ENCODE measurements at regions not wholly inside any gene's neighbourhood (a gene's known extent, or its start where the extent isn't known, plus 50 kb on each side); places are given as distances from the start of the nearest gene placed in this dataset.

- DNase-seq (ENCODE audit: low read depth in 2 of 2): no peak
Observed at GRCh38 chr5:174191076-174191475, 145.6 kb downstream of the NSG2 start.

GRCh38 chr5:174191850-174192655 lies 146.5 kb downstream of the NSG2 start:
- DNase-seq (ENCODE audit: low read depth in 2 of 2): no peak

- no peak for DNase-seq (ENCODE audit: low read depth in 2 of 2)
Observed at GRCh38 chr5:174192901-174193300, 147.4 kb downstream of the NSG2 start.

GRCh38 chr5:174195517-174195916 lies 150.0 kb downstream of the NSG2 start:
- no peak for DNase-seq (ENCODE audit: low read depth in 2 of 2)

- DNase-seq (ENCODE audit: low read depth in 2 of 2): no peak
Observed at GRCh38 chr5:174197929-174198328, 152.4 kb downstream of the NSG2 start.

- no peak for DNase-seq (ENCODE audit: low read depth in 2 of 2)
Observed at GRCh38 chr5:174198541-174198940, 153.0 kb downstream of the NSG2 start.

- DNase-seq (ENCODE audit: low read depth in 2 of 2): no peak
Observed at GRCh38 chr5:174202996-174203395, 157.5 kb downstream of the NSG2 start.

- no peak for DNase-seq (ENCODE audit: low read depth in 2 of 2)
Observed at GRCh38 chr5:174204535-174205313, 159.2 kb downstream of the NSG2 start.

- DNase-seq (ENCODE audit: low read depth in 2 of 2): no peak
Observed at GRCh38 chr5:174205939-174206338, 160.4 kb downstream of the NSG2 start.

GRCh38 chr5:174210596-174211276 lies 165.2 kb downstream of the NSG2 start:
- DNase-seq (ENCODE audit: low read depth in 2 of 2): no peak

- DNase-seq (ENCODE audit: low read depth in 2 of 2): no peak
Observed at GRCh38 chr5:174211277-174211626, 165.7 kb downstream of the NSG2 start.

GRCh38 chr5:174217527-174217926 lies 172.0 kb downstream of the NSG2 start:
- no peak for DNase-seq (ENCODE audit: low read depth in 2 of 2)

GRCh38 chr5:174218162-174218561 lies 172.7 kb downstream of the NSG2 start:
- DNase-seq (ENCODE audit: low read depth in 2 of 2): no peak

- DNase-seq (ENCODE audit: low read depth in 2 of 2): no peak
Observed at GRCh38 chr5:174220417-174220816, 174.9 kb downstream of the NSG2 start.

- DNase-seq (ENCODE audit: low read depth in 2 of 2): no peak
Observed at GRCh38 chr5:174221436-174221835, 175.9 kb downstream of the NSG2 start.

- no peak for DNase-seq (ENCODE audit: low read depth in 2 of 2)
Observed at GRCh38 chr5:174221946-174222345, 176.4 kb downstream of the NSG2 start.

GRCh38 chr5:174222891-174223290 lies 177.4 kb downstream of the NSG2 start:
- DNase-seq (ENCODE audit: low read depth in 2 of 2): no peak

GRCh38 chr5:174223355-174223754 lies 177.8 kb downstream of the NSG2 start:
- DNase-seq (ENCODE audit: low read depth in 2 of 2): no peak

GRCh38 chr5:174229068-174229467 lies 183.6 kb downstream of the NSG2 start:
- DNase-seq (ENCODE audit: low read depth in 2 of 2): no peak

GRCh38 chr5:174229514-174230370 lies 184.2 kb downstream of the NSG2 start:
- no peak for DNase-seq (ENCODE audit: low read depth in 2 of 2)

GRCh38 chr5:174231956-174232487 lies 186.5 kb downstream of the NSG2 start:
- DNase-seq (ENCODE audit: low read depth in 2 of 2): no peak

Measured in stimulated activated CD8-positive, alpha-beta memory T cell treated with anti-CD3 and anti-CD28 coated beads, Interleukin-2, amount 100 ng/mL, for 1 hour (primary cell).